ENCODE measurements at regions not wholly inside any gene's neighbourhood (a gene's known extent, or its start where the extent isn't known, plus 50 kb on each side); places are given as distances from the start of the nearest gene placed in this dataset.

- H3K4me3 Mint-ChIP-seq: peak overlapping the region; percentile 6
- no peak for TF ChIP-seq CTCF (conservative IDR thresholded peaks at IDR 0.05)
- H3K27me3 Mint-ChIP-seq: no peaks in the 10 kb centered on the region
- no peak overlapping the region for H3K27ac Mint-ChIP-seq
- peaks cover 20% of the 10 kb centered on the region for H3K4me1 Mint-ChIP-seq (ENCODE audit: unreplicated experiment)
- H3K36me3 Mint-ChIP-seq: no peaks in the 10 kb centered on the region
- DNase-seq (ENCODE audit: extremely low spot score, unreplicated experiment): no peak
- H3K9me3 Mint-ChIP-seq: no peaks in the 10 kb centered on the region
These were observed 531.9 kb downstream of the OLFM4 start for GRCh38 chr13:53560556-53560955.

- Mint-ChIP-seq H3K4me3 (no peak overlapping the region), H3K36me3 (no peaks in the 10 kb centered on the region)
These were observed 533.8 kb downstream of the OLFM4 start for GRCh38 chr13:53562419-53562818.

DNA sequence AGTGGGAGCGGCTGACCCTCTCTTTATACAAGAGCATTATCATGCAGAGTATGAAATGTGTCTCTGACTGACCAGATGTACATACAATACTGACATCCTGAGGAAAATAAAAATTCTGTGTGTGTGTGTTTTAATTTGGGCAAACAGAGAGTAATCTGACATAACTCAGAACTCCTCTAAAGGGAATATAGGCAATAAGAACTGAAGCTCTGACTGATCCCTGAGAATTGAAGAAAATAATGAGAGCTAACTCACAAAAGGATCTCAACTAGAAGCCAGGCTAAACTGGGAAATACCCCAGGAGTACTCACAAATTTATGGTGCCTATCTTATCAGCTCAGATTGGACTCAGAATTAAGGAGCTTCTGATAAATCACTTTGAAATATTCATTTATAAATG is 539.9 kb downstream of the OLFM4 start:
- Mint-ChIP-seq H3K4me3 (no peak overlapping the region), H3K27me3 (no peaks in the 10 kb centered on the region), H3K27ac (no peak overlapping the region), H3K36me3 (no peaks in the 10 kb centered on the region), H3K4me1 (ENCODE audit: unreplicated experiment) (no peaks in the 10 kb centered on the region), H3K9me3 (no peaks in the 10 kb centered on the region)
- no peak for TF ChIP-seq CTCF (conservative IDR thresholded peaks at IDR 0.05)
- DNase-seq (ENCODE audit: extremely low spot score, unreplicated experiment): no peak

More at GRCh38 chr13:53562419-53562818, 533.8 kb downstream of the OLFM4 start:
- peaks cover 16% of the 10 kb centered on the region for H3K4me1 Mint-ChIP-seq (ENCODE audit: unreplicated experiment)
- H3K9me3 Mint-ChIP-seq: no peaks in the 10 kb centered on the region
- DNase-seq (ENCODE audit: extremely low spot score, unreplicated experiment): no peak
- no peak for TF ChIP-seq CTCF (conservative IDR thresholded peaks at IDR 0.05)
- H3K27me3 Mint-ChIP-seq: no peaks in the 10 kb centered on the region
- H3K27ac Mint-ChIP-seq: no peak overlapping the region

DNA sequence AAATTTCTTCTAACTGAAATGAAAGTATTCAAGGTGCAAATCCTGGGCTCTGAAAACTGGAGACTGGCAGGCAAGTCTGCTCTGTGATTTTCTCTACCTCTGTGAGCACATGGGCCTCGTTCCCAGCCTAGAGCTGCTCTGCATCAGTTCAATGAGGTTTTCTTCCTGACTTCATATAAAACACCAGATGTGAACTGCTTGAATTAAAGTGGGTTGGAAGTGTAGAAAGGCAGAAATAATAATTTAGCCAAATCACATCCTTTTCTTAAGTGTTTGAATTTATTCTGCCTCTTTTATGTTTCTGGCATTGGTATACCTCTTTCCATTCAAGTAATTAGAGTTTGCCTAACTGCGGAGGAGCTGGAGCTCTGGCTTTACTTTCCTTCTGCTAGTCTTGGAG is 540.8 kb downstream of the OLFM4 start:
- no peak overlapping the region for H3K27ac Mint-ChIP-seq
- no peak for DNase-seq (ENCODE audit: extremely low spot score, unreplicated experiment)
- H3K4me3 Mint-ChIP-seq: no peak overlapping the region
- H3K27me3 Mint-ChIP-seq: no peaks in the 10 kb centered on the region
- H3K36me3 Mint-ChIP-seq: no peaks in the 10 kb centered on the region
- no peak for TF ChIP-seq CTCF (conservative IDR thresholded peaks at IDR 0.05)
- H3K4me1 Mint-ChIP-seq (ENCODE audit: unreplicated experiment): no peaks in the 10 kb centered on the region
- H3K9me3 Mint-ChIP-seq: no peaks in the 10 kb centered on the region

DNA sequence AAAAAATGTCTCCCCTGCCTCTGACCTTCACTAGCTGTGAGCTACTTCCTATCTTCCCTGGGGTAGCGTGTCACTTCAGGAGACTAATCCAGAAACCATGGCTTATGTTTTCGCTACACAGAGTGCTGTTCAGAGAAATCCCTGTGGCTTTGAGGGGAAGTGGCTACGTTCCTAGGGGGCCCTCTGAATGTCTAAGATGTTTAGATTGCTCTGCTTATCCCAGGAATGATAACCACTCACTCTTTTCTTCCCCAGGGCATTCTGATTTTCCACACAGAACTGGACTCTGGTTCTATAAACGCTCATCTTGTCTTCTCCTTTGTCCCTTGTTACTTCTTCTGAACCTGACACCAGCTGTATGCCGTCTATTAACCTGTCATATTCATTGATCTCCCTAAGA is 572.5 kb downstream of the OLFM4 start:
- H3K36me3 Mint-ChIP-seq: no peaks in the 10 kb centered on the region
- no peak for TF ChIP-seq CTCF (conservative IDR thresholded peaks at IDR 0.05)
- no peak for DNase-seq (ENCODE audit: extremely low spot score, unreplicated experiment)
- no peak overlapping the region for H3K27ac Mint-ChIP-seq
- H3K4me3 Mint-ChIP-seq: no peak overlapping the region
- H3K4me1 Mint-ChIP-seq (ENCODE audit: unreplicated experiment): peaks cover 6% of the 10 kb centered on the region
- H3K27me3 Mint-ChIP-seq: no peaks in the 10 kb centered on the region
- no peaks in the 10 kb centered on the region for H3K9me3 Mint-ChIP-seq

DNA sequence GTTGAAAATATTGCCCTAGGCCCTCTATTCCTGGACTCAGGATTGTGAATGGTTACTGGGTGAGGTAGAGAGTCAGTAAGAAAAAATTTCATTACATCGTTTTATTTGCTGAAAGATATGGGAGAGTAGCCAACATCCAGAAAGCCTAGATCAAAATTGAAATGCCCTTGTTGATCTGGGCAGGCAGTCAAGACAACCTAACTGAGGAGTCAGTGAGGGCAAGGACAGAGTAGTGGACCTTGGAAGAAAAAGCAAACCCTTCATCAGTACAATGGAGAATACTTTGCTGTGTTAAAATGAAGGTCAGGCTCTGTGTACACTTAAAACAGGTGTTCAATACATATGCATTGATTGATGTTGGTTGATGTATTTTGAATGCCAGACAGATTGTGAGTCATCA is 576.7 kb downstream of the OLFM4 start:
- Mint-ChIP-seq H3K27me3 (no peaks in the 10 kb centered on the region), H3K27ac (no peak overlapping the region), H3K4me3 (no peak overlapping the region), H3K9me3 (no peaks in the 10 kb centered on the region), H3K4me1 (ENCODE audit: unreplicated experiment) (peaks cover 13% of the 10 kb centered on the region), H3K36me3 (no peaks in the 10 kb centered on the region)
- no peak for TF ChIP-seq CTCF (conservative IDR thresholded peaks at IDR 0.05)
- DNase-seq (ENCODE audit: extremely low spot score, unreplicated experiment): no peak
